ENCODE measurements at regions not wholly inside any gene's neighbourhood (a gene's known extent, or its start where the extent isn't known, plus 50 kb on each side); places are given as distances from the start of the nearest gene placed in this dataset.
"Not testable (repeated sequence)": the region's sequence is repeated elsewhere in the genome, so short reads cannot be mapped to it uniquely, and the experiment has no call there.

DNA sequence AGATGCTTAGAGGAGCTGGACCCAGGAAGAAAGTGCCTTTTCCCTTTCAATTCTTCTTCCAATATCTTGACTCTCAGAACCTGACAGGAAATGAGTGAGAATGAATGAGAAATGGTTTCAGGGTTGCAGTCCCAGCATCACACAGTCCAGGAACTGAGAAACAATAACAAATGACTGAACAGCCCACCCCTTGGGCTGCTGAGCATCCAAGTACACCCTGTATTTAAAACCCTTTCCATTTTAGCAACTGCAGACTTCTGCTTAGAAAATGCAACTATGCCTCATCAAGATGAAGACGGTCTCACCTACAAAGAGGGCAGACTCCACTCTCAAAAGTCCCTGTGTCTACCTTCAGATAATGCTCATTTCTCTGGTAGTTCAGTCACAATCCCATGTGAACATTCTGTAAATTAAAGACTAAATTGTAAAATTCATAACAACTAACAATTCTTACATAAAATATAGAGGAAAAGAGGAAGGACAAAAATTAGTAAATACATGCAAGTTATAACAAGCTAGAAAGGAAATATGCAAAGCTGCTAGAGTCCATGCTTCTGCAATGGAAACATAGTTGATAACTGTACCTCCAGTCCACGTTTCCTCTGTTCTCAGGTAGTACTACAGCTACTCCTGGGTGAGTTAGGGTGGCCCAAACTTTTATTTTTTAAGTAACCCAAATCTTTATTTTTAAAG is 316.5 kb downstream of the ICE1 start:
- Histone ChIP-seq H3K27me3 (no peaks in the 10 kb centered on the region), H3K4me3 (no peak overlapping the region), H3K9me3 (ENCODE audit: low read depth) (no peaks in the 10 kb centered on the region), H3K36me3 (no peaks in the 10 kb centered on the region), H3K4me1 (ENCODE audit: low read depth) (no peaks in the 10 kb centered on the region), H3K27ac (no peak overlapping the region)
- TF ChIP-seq, protein P1, sequence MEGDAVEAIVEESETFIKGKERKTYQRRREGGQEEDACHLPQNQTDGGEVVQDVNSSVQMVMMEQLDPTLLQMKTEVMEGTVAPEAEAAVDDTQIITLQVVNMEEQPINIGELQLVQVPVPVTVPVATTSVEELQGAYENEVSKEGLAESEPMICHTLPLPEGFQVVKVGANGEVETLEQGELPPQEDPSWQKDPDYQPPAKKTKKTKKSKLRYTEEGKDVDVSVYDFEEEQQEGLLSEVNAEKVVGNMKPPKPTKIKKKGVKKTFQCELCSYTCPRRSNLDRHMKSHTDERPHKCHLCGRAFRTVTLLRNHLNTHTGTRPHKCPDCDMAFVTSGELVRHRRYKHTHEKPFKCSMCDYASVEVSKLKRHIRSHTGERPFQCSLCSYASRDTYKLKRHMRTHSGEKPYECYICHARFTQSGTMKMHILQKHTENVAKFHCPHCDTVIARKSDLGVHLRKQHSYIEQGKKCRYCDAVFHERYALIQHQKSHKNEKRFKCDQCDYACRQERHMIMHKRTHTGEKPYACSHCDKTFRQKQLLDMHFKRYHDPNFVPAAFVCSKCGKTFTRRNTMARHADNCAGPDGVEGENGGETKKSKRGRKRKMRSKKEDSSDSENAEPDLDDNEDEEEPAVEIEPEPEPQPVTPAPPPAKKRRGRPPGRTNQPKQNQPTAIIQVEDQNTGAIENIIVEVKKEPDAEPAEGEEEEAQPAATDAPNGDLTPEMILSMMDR (IDR thresholded peaks at IDR 0.05; ENCODE audit: low read depth, low read length) = no peak
- no peak for DNase-seq (ENCODE audit: low read depth in 1 of 2, low spot score in 1 of 2)

DNA sequence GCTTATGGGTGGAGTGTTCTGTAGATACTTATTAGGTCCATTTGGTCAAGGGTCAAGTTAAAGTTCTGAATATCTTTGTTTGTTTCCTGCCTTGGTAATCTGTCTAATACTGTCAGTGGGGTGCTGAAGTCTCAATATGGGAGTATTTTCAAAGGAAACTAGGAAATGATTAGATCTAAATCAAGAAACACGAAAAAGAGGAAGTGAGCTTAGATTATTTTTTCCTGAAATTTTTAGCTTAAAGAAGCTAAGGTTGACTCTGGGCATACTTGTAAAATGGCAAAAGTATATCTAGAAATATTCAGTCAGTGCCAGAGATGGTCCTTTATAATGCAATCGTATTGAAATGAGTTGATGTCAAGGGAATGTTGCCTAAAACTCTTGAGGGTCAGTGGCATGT is 313.5 kb downstream of the ICE1 start:
- no peak overlapping the region for H3K27ac ChIP-seq
- H3K4me3 ChIP-seq = no peak overlapping the region
- no peaks in the 10 kb centered on the region for H3K4me1 ChIP-seq (ENCODE audit: low read depth)
- no peaks in the 10 kb centered on the region for H3K27me3 ChIP-seq
- no peaks in the 10 kb centered on the region for H3K36me3 ChIP-seq
- no peak for DNase-seq (ENCODE audit: low read depth in 1 of 2, low spot score in 1 of 2)
- TF ChIP-seq, protein P1 (IDR thresholded peaks at IDR 0.05; ENCODE audit: low read depth, low read length) = no peak
- H3K9me3 ChIP-seq (ENCODE audit: low read depth) = no peaks in the 10 kb centered on the region

DNA sequence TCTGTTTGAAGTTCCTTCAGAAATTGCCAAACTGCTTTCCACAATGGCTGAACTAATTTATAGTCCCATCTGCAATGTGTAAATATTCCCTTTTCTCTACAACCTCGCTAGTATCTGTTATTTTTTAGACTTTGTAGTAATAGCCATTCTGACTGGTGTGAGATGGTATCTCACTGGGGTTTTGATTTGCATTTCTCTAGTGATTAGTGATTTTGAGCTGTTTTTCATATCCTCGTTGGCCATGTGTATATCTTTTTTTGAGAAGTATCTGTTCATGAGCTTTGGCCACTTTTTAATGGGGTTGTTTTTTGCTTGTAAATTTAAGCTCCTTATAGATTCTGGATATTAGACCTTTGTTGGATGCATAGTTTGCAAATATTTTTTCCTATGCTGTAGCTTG is 310.6 kb downstream of the ICE1 start:
- not testable (repeated sequence) for H3K27me3 ChIP-seq; H3K27ac ChIP-seq; H3K4me1 ChIP-seq (ENCODE audit: low read depth); H3K4me3 ChIP-seq; H3K36me3 ChIP-seq; H3K9me3 ChIP-seq (ENCODE audit: low read depth); DNase-seq (ENCODE audit: low read depth in 1 of 2, low spot score in 1 of 2)

DNA sequence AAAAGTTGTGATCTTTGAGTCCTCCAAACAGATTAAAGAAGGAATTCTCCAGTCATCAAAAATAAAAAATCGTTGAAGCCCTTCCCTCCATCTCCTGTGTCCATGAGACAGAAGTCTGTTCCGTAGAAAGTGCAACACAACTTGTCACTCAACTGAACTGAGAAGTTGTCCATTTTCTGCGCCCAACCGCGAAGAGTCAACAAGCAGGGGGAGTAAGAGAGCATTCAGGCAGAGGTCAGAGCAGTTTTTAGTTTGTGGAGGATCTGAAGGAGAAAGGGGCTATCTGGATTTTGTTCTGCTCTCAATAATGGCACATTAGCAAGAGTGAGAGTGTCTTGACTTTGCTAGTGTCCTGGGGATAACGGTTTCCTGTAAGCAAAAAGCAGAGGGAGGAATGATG is 303.9 kb downstream of the ICE1 start:
- no peak for DNase-seq (ENCODE audit: low read depth in 1 of 2, low spot score in 1 of 2)
- no peaks in the 10 kb centered on the region for H3K9me3 ChIP-seq (ENCODE audit: low read depth)
- TF ChIP-seq, protein P1 (IDR thresholded peaks at IDR 0.05; ENCODE audit: low read depth, low read length) = no peak

DNA sequence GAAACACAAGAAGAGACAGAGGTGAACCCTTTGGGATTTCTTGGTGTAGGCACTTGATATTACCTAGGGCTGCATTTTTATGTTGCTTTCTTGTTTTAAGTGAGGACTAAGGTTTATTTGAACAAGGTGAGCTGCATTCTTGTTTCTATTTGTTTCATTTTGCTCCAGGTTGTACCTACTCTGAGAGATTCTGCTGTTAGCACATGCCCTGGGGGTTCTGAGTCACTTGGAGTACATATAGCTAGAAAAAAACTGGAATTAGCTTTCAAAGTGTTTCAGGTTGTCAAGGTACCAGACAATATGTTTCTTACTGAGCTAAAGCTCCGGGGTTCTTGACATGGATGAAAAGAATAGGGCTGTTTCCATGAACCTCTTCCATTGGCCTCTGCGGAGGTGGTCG is 299.4 kb downstream of the ICE1 start:
- no peak overlapping the region for H3K4me3 ChIP-seq
- no peak overlapping the region for H3K27ac ChIP-seq
- no peaks in the 10 kb centered on the region for H3K9me3 ChIP-seq (ENCODE audit: low read depth)
- TF ChIP-seq, protein P1 (IDR thresholded peaks at IDR 0.05; ENCODE audit: low read depth, low read length) = no peak
- H3K4me1 ChIP-seq (ENCODE audit: low read depth) = no peaks in the 10 kb centered on the region
- H3K36me3 ChIP-seq = no peaks in the 10 kb centered on the region
- no peak for DNase-seq (ENCODE audit: low read depth in 1 of 2, low spot score in 1 of 2)
- no peaks in the 10 kb centered on the region for H3K27me3 ChIP-seq

More for the DNA sequence above, 303.9 kb downstream of the ICE1 start:
- Histone ChIP-seq H3K4me1 (ENCODE audit: low read depth) (no peaks in the 10 kb centered on the region), H3K27ac (no peak overlapping the region), H3K4me3 (no peak overlapping the region), H3K27me3 (no peaks in the 10 kb centered on the region), H3K36me3 (no peaks in the 10 kb centered on the region)

DNA sequence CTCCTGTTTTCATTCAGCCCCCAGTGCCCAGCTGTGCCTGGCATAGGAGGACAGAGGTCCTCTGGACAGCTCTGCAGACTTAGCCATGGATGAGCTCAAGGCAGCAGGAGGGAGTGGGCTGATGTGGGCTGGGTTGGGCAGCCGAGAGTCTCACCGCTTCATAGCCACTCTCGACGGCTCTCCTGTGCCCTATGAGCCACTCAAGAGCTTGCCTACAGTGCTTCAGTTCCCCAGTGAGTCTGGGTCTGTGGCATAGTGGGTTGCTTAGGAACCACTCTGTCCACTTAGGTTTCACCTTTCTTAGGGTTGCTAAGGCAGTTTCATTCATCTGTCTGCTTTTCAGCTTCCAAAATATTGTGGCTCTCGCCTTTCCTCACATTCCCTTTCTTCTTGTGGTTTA is 296.8 kb downstream of the ICE1 start:
- Histone ChIP-seq H3K4me1 (ENCODE audit: low read depth) (no peaks in the 10 kb centered on the region), H3K36me3 (no peaks in the 10 kb centered on the region), H3K4me3 (no peak overlapping the region), H3K27me3 (no peaks in the 10 kb centered on the region), H3K9me3 (ENCODE audit: low read depth) (no peaks in the 10 kb centered on the region), H3K27ac (no peak overlapping the region)
- DNase-seq (ENCODE audit: low read depth in 1 of 2, low spot score in 1 of 2) = peak in 1 of 2 donors; percentile 7
- TF ChIP-seq, protein P1 (IDR thresholded peaks at IDR 0.05; ENCODE audit: low read depth, low read length) = no peak

Data from cardiac muscle cell (in vitro differentiated cells and primary cell).